ENCODE measurements at regions not wholly inside any gene's neighbourhood (a gene's known extent, or its start where the extent isn't known, plus 50 kb on each side); places are given as distances from the start of the nearest gene placed in this dataset.
"Not testable (repeated sequence)": the region's sequence is repeated elsewhere in the genome, so short reads cannot be mapped to it uniquely, and the experiment has no call there.

DNA sequence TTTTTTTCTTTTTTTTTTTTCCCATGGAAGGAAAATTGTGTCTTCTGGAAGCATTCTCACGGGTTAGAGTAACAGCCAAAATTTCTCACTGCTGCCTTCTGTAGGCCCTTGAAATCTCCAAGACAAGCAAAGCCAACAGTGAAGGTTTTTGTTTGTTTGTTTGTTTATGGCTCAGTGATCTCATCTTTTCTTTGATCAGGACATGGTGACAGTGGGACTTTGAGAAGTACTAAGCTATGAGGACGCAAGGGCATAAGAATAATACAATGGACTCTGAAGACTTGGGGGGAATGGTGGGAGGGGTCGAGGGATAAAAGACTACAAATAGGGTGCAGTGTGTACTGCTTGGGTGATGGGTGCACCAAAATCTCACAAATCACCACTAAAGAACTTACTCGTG, 419.4 kb downstream of the PTPRC start:
- no peaks in the 10 kb centered on the region for H3K9me3 ChIP-seq (ENCODE audit: control insufficient read depth, insufficient read depth, low read length)
- H3K4me1 ChIP-seq (ENCODE audit: insufficient read depth, low read length) = no peaks in the 10 kb centered on the region
- no peak overlapping the region for H3K9ac ChIP-seq (ENCODE audit: low read depth, low read length)
- H3K36me3 ChIP-seq (ENCODE audit: insufficient read depth, low read length) = no peaks in the 10 kb centered on the region

DNA sequence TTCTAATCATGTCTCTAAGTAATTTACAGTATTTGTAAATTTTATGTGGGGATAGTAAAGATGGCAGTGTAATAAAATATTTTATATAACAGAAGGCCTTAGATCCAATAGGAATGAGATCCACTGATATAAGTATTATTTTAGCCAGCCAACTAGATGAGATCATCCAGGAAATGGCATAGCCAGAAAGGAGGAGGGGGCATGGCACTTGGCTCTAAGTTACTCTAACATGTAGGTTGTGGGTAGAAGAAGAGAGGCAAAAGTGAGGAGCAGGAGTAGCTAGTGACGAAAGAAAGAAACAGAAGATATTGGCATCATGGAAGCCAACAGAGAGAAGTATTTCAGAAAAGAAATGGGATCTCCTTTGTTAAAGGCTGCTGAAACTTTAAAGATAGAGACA, 426.1 kb downstream of the PTPRC start:
- no peaks in the 10 kb centered on the region for H3K36me3 ChIP-seq (ENCODE audit: insufficient read depth, low read length)
- no peaks in the 10 kb centered on the region for H3K9me3 ChIP-seq (ENCODE audit: control insufficient read depth, insufficient read depth, low read length)
- H3K4me1 ChIP-seq (ENCODE audit: insufficient read depth, low read length) = no peaks in the 10 kb centered on the region
- no peak overlapping the region for H3K9ac ChIP-seq (ENCODE audit: low read depth, low read length)

DNA sequence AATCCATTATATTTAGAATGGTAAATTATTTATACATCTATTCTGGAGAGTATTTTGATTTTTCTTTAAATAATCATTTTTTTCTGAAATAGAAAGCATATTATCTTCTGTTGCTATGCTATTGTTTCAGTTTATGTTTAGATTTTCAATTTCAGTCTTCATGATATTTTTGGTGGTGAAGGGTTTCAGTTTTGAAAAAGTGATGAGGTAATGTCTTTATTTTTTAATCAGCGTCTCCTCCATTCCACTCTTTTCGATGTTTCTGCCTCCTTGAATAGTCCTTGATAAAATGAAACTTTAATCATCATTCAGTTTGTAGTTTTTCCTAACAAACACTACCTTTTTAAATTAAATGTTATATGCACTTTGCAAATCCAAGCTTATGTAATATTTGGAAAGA, 428.6 kb downstream of the PTPRC start:
- Histone ChIP-seq H3K9me3 (ENCODE audit: control insufficient read depth, insufficient read depth, low read length) (no peaks in the 10 kb centered on the region), H3K36me3 (ENCODE audit: insufficient read depth, low read length) (no peaks in the 10 kb centered on the region), H3K9ac (ENCODE audit: low read depth, low read length) (no peak overlapping the region), H3K4me1 (ENCODE audit: insufficient read depth, low read length) (no peaks in the 10 kb centered on the region)

DNA sequence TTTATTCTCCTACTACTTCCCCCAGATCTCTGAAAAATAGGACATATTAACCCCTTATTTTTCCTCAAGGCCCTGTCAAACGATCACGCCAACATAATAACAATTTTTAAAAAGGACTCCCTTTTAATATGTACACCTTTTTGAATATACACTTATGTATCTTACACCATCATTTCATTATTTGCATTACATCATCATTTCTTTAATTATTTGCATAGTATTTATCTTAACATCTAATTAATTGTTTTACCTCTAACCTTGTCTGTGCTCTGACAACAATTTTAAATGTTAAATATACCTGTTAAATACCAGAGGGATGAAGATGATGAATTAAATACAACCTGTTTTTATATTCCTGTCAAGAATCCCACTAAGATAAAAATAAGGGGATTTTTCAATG, 432.2 kb downstream of the PTPRC start:
- H3K9me3 ChIP-seq (ENCODE audit: control insufficient read depth, insufficient read depth, low read length) = no peaks in the 10 kb centered on the region
- no peaks in the 10 kb centered on the region for H3K4me1 ChIP-seq (ENCODE audit: insufficient read depth, low read length)
- no peaks in the 10 kb centered on the region for H3K36me3 ChIP-seq (ENCODE audit: insufficient read depth, low read length)
- no peak overlapping the region for H3K9ac ChIP-seq (ENCODE audit: low read depth, low read length)

DNA sequence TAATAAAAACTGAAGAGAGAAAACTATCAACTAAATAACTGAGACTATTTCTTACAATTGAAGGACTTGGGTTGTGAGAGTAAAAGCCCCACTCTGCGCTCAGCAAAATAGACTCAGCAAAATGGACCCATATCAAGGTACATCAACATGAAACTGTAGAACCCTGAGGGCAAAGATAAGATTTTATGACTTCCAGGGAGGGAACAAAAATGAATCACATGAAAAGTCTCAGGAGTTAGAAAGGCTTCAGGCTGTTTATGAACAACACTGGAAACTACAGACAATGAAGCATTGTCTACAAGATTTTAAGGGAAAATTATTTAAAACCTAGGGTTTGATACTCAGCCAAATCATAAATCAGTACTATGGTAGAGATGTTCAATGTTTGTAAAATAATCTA, 434.3 kb downstream of the PTPRC start:
- H3K9ac ChIP-seq (ENCODE audit: low read depth, low read length) = no peak overlapping the region
- H3K9me3 ChIP-seq (ENCODE audit: control insufficient read depth, insufficient read depth, low read length) = no peaks in the 10 kb centered on the region
- no peaks in the 10 kb centered on the region for H3K36me3 ChIP-seq (ENCODE audit: insufficient read depth, low read length)
- no peaks in the 10 kb centered on the region for H3K4me1 ChIP-seq (ENCODE audit: insufficient read depth, low read length)

DNA sequence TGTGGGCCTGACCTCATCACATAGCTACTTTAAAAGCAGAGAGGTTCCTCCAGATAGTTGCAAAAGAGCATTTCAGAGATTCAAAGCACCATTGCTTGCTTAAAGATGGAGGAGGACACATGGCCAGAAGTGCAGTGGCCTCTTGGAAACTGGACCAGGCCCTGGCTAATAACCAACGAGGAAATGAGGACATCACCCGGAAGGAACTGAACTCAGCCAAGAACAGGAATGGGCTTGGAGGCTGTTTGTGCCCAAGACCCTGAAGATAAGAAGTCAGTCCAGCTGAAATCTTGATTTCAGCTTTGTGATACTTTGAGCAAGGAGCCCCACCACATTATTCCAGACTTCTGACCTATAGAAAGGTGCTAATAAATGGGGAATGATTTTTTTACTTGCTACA, 437.0 kb downstream of the PTPRC start:
- Histone ChIP-seq H3K9ac (ENCODE audit: low read depth, low read length) (no peak overlapping the region), H3K36me3 (ENCODE audit: insufficient read depth, low read length) (no peaks in the 10 kb centered on the region), H3K4me1 (ENCODE audit: insufficient read depth, low read length) (no peaks in the 10 kb centered on the region), H3K9me3 (ENCODE audit: control insufficient read depth, insufficient read depth, low read length) (no peaks in the 10 kb centered on the region)

DNA sequence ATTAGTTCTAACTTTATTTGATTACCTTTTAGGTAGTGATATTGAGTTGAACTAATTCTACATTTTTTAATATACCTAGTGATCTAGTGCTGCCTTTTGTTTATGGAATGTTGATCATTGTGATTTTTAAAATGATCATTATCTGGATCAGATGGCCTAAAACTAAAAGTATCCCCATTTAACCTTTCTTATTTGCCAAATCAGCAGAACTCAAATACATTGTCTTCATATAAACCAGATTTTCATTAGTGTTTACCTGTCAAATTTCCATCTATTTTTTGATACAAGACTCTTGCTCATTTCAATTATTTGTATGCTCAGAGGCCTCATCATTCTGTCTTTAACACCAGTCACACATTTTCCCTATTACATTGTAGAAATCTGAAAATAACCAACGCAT, 441.2 kb downstream of the PTPRC start:
- H3K9ac ChIP-seq (ENCODE audit: low read depth, low read length) = no peak overlapping the region
- H3K4me1 ChIP-seq (ENCODE audit: insufficient read depth, low read length) = peaks cover 5% of the 10 kb centered on the region; the same call in 1 of the 2 replicates
- H3K36me3 ChIP-seq (ENCODE audit: insufficient read depth, low read length) = no peaks in the 10 kb centered on the region
- no peaks in the 10 kb centered on the region for H3K9me3 ChIP-seq (ENCODE audit: control insufficient read depth, insufficient read depth, low read length)

DNA sequence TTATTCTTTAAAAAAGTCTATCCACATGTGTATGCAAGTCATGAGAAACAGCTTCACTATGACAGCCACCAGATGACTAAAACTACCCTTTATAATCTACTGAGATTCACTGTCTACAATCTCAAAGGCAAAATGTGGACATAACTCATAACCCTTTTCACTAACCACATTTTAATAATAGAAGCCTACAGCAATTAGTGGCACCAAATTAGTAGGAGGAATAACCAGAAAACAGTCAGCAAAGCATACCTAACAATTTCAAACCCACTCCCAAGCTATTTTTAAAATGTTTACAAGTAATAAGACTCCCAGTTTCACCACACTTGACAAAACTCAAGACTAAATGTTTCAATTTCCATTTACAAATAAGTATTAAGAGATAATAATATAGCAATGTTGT, 442.9 kb downstream of the PTPRC start:
- H3K9me3 ChIP-seq (ENCODE audit: control insufficient read depth, insufficient read depth, low read length) = no peaks in the 10 kb centered on the region
- H3K4me1 ChIP-seq (ENCODE audit: insufficient read depth, low read length) = peaks cover 5% of the 10 kb centered on the region; the same call in 1 of the 2 replicates
- no peak overlapping the region for H3K9ac ChIP-seq (ENCODE audit: low read depth, low read length)
- H3K36me3 ChIP-seq (ENCODE audit: insufficient read depth, low read length) = no peaks in the 10 kb centered on the region

DNA sequence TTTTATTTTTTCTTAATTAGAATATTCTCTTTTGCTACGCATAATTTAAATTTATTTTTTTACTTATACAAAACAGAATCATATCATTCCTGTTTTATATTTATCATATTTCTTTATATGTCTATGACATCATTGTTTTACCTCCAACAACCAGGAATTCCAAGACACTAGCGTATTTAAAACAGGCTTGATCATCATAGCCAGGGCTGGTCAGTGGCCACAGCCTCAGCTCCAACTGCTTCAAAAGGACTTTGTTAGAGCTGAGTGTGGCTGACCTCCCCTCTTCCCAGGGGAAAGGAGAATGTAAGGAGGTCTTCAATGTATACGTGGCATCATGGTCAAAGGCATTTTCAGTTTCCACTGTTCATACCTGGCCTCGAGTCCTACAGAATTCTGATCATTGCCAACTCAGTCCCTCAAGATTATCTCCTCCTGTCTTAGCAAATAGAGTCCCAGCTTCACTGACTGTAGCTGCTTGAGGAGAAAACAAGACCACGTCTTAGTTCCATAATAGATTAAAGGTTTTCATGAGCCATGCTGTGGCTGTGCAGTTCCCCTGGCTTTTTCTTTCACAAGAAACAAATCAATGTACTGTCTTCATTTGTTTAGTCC, 444.0 kb downstream of the PTPRC start:
- no peak overlapping the region for H3K9ac ChIP-seq (ENCODE audit: low read depth, low read length)
- H3K36me3 ChIP-seq (ENCODE audit: insufficient read depth, low read length) = no peaks in the 10 kb centered on the region
- no peaks in the 10 kb centered on the region for H3K9me3 ChIP-seq (ENCODE audit: control insufficient read depth, insufficient read depth, low read length)
- H3K4me1 ChIP-seq (ENCODE audit: insufficient read depth, low read length) = peaks cover 5% of the 10 kb centered on the region; the same call in 1 of the 2 replicates

DNA sequence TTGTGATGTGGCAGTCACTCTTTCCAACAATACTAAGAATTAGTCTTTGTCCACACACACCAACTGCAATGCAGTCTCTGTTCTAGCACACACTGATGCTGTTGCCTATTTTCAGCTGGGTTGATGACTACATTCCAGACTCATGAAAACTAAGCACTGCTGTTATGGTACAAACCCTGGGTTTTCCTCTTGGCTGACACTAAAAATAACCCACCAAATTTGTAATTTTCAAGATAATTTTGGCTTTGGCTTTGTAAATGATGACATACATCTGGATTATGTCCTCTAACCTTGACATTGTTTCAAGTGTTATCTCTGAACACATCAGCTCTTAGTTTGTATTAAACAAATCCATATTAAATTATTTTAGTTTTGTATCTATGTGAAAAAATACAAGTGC, 444.8 kb downstream of the PTPRC start:
- Histone ChIP-seq H3K9me3 (ENCODE audit: control insufficient read depth, insufficient read depth, low read length) (no peaks in the 10 kb centered on the region), H3K36me3 (ENCODE audit: insufficient read depth, low read length) (no peaks in the 10 kb centered on the region), H3K4me1 (ENCODE audit: insufficient read depth, low read length) (peaks cover 5% of the 10 kb centered on the region; the same call in 1 of the 2 replicates), H3K9ac (ENCODE audit: low read depth, low read length) (no peak overlapping the region)

DNA sequence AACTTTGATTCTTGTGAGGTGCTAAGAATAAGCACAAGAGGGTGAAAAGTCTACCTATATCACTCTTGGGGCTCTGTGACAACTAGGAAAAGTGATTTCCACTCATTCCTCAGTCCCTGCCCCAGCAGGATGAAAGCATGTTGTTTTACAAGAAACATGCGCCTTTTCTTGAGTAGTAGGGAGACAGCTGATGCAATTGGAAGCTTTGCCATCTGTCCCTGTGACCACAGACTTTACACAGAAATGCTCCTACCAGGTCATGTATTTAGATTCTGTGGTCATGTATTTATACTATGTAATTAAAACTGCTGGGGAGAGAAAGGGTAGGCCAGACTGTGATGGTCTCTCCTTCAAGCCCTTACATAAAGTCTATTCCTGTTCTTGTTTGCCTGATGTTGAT, 445.5 kb downstream of the PTPRC start:
- no peak overlapping the region for H3K9ac ChIP-seq (ENCODE audit: low read depth, low read length)

DNA sequence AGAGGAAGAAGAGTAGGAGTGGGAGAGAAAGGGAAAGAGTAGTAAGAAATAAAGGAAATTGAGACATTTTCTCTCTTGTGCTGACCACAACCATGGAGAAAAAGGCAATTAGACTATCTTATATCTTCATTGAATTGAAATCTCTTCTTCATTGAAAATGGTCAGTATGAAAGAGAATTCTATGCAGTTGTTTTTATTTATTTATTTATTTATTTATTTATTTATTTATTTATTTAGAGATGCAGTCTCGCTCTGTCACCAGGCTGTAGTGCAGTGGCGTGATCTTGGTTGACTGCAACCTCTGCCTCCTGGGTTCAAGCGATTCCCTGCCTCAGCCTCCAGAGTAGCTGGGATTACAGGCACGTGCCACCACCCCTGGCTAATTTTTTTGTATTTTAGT, 447.1 kb downstream of the PTPRC start:
- no peaks in the 10 kb centered on the region for H3K36me3 ChIP-seq (ENCODE audit: insufficient read depth, low read length)
- H3K9ac ChIP-seq (ENCODE audit: low read depth, low read length) = no peak overlapping the region
- no peaks in the 10 kb centered on the region for H3K9me3 ChIP-seq (ENCODE audit: control insufficient read depth, insufficient read depth, low read length)
- peaks cover 5% of the 10 kb centered on the region; the same call in 1 of the 2 replicates for H3K4me1 ChIP-seq (ENCODE audit: insufficient read depth, low read length)

More for the DNA sequence above, 445.5 kb downstream of the PTPRC start:
- H3K9me3 ChIP-seq (ENCODE audit: control insufficient read depth, insufficient read depth, low read length) = no peaks in the 10 kb centered on the region
- H3K4me1 ChIP-seq (ENCODE audit: insufficient read depth, low read length) = peaks cover 5% of the 10 kb centered on the region; the same call in 1 of the 2 replicates
- H3K36me3 ChIP-seq (ENCODE audit: insufficient read depth, low read length) = no peaks in the 10 kb centered on the region

DNA sequence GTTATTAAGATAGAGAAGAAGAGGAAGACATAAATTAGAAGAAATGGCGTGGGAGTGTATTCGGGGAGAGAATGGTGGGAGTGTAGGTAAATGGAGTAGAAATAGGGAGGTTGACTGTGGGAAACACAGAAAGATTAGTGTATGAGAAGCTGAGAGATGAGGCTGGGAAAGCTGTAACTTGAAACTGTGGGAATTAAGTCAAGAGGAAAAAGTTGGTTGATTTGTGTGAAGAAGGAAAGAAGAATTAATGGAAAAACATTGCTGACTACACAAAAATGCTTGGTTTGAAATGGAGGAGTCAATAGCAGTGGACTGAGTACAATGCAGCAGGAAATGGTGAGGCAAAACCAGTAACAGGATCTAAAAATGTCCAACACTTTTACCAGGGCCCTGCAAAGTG, 448.3 kb downstream of the PTPRC start:
- Histone ChIP-seq H3K9me3 (ENCODE audit: control insufficient read depth, insufficient read depth, low read length) (no peaks in the 10 kb centered on the region), H3K4me1 (ENCODE audit: insufficient read depth, low read length) (peaks cover 5% of the 10 kb centered on the region; the same call in 1 of the 2 replicates), H3K9ac (ENCODE audit: low read depth, low read length) (no peak overlapping the region), H3K36me3 (ENCODE audit: insufficient read depth, low read length) (no peaks in the 10 kb centered on the region)

DNA sequence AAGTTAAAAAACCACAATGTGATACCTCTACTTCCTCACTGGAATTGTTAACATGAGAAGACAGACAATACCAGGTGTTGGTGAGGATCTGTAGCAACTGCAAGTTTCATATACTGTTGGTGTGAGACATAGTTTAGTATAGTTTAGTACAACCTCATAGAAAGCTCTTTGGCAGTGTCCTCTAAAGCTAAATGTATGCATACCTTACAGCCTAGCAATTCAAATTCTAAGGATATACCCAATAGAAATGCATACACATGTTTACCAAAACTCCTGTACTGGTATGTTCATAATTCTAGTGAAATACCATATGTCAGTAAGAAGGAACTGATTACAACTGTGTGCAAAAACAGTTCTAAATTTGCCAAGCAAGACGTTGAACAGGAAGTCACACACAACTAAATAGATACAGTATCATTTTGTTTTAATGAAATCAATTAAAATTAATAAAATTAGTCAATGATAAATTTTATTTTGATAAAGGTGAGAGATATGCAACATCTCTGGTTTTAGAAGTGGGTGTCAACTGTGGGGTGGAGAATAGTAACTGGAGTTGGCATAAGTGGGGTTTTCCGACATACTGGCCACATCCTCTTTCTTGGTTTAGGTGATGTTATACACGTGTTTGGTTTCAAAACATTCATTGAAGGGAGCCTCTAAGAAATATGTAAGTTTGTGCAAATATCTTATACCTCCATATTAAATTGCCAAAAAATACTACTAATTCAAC, 450.7 kb downstream of the PTPRC start:
- H3K36me3 ChIP-seq (ENCODE audit: insufficient read depth, low read length) = no peaks in the 10 kb centered on the region
- peaks cover under 1% of the 10 kb centered on the region; the same call in 1 of the 2 replicates for H3K4me1 ChIP-seq (ENCODE audit: insufficient read depth, low read length)
- no peak overlapping the region for H3K9ac ChIP-seq (ENCODE audit: low read depth, low read length)
- H3K9me3 ChIP-seq (ENCODE audit: control insufficient read depth, insufficient read depth, low read length) = no peaks in the 10 kb centered on the region

DNA sequence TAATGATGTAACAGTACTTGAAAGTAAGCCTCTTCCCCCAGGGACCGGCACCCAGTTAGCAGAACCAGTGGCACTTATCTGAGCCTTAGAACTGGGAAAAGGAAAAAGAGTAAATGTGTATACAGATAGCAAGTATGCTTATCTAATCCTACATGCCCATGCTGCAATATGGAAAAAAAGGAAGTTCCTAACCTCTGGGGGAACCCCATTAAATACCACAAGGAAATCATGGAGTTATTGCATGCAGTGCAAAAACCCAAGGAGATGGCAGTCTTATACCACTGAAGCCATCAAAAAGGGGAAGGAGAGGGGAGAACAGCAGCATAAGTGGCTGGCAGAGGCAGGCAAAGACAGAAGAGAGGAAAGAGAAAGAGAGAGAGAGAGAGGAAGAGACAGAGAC, 456.8 kb downstream of the PTPRC start:
- not testable (repeated sequence) for H3K9ac ChIP-seq (ENCODE audit: low read depth, low read length); H3K9me3 ChIP-seq (ENCODE audit: control insufficient read depth, insufficient read depth, low read length); H3K36me3 ChIP-seq (ENCODE audit: insufficient read depth, low read length); H3K4me1 ChIP-seq (ENCODE audit: insufficient read depth, low read length)
